C4-2B (cell line): ENCODE measurements at regions not wholly inside any gene's neighbourhood (a gene's known extent, or its start where the extent isn't known, plus 50 kb on each side); places are given as distances from the start of the nearest gene placed in this dataset.

ENCODE experiments used
- ZFX ChIP-seq: fragments of 450-650 bp; IDR thresholded peaks from 2 replicates; pipeline ENCODE4 v1.6.1; 2017
- TF ChIP-seq, protein P1 (sequence below): fragments of 450-650 bp; conservative IDR thresholded peaks from 2 replicates; pipeline ENCODE4 v1.5.1; 2017; ENCODE audit warnings: mild to moderate bottlenecking

DNA sequence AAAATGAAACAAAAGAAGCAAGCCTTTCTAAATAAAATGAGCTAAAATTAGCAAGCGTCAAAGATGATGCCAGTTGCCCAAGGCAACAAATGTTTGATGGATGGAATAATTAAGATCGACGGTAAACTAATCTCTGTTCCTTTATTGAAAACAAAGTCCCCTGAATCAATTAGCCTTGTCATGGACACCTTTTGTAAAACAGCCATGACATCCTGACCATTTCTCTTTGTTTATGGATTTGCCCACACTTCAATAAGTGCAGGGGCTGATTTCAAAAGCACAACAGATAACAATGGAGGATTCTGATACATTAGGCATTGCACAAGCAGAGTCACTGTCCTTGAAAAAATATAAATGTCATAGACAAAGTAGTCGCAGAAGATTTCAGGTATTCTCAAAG is 160.1 kb upstream of the HNRNPA3 start:
- TF ChIP-seq, protein P1, sequence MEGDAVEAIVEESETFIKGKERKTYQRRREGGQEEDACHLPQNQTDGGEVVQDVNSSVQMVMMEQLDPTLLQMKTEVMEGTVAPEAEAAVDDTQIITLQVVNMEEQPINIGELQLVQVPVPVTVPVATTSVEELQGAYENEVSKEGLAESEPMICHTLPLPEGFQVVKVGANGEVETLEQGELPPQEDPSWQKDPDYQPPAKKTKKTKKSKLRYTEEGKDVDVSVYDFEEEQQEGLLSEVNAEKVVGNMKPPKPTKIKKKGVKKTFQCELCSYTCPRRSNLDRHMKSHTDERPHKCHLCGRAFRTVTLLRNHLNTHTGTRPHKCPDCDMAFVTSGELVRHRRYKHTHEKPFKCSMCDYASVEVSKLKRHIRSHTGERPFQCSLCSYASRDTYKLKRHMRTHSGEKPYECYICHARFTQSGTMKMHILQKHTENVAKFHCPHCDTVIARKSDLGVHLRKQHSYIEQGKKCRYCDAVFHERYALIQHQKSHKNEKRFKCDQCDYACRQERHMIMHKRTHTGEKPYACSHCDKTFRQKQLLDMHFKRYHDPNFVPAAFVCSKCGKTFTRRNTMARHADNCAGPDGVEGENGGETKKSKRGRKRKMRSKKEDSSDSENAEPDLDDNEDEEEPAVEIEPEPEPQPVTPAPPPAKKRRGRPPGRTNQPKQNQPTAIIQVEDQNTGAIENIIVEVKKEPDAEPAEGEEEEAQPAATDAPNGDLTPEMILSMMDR = no peak
- no peak for TF ChIP-seq ZFX
